ENCODE measurements at regions not wholly inside any gene's neighbourhood (a gene's known extent, or its start where the extent isn't known, plus 50 kb on each side); places are given as distances from the start of the nearest gene placed in this dataset.

- no peak overlapping the region for H2AFZ ChIP-seq (ENCODE audit: low read depth)
- H3K9me3 ChIP-seq = no peaks in the 10 kb centered on the region
- no peak overlapping the region for H3K4me3 ChIP-seq (ENCODE audit: low read depth in 2 of 2, low read length in 1 of 2)
- H3K9ac ChIP-seq = no peak overlapping the region
- no peaks in the 10 kb centered on the region; a peak in 1 of 4 replicates for H3K4me1 ChIP-seq (ENCODE audit: control insufficient read depth in 1 of 2, insufficient read depth in 2 of 2, low read depth in 1 of 2, low read length in 1 of 2)
- ChIA-PET POLR2A (no interaction called here), CTCF (no interaction called here)
- H4K20me1 ChIP-seq (ENCODE audit: insufficient read depth) = no peaks in the 10 kb centered on the region
- no peaks in the 10 kb centered on the region for H3K79me2 ChIP-seq (ENCODE audit: insufficient read depth)
- no peak overlapping the region for H3K4me2 ChIP-seq
- peaks cover 0 to 3% of the 10 kb centered on the region in 2 experiments for H3K36me3 ChIP-seq (replicated peaks in 1 of 2; ENCODE audit: control insufficient read depth in 1 of 2, insufficient read depth in 2 of 2, low read length in 1 of 2)
- H3K9me2 ChIP-seq = no peaks in the 10 kb centered on the region
- H3F3A ChIP-seq (replicated peaks; ENCODE audit: insufficient read depth) = peaks cover 4% of the 10 kb centered on the region
- no peak for TF ChIP-seq IRF3 (IDR thresholded peaks at IDR 0.05; ENCODE audit: low read depth, low read length)
- TF ChIP-seq FOXM1 (IDR thresholded peaks at IDR 0.05; ENCODE audit: low read depth) = no peak
- TF ChIP-seq YY1 (IDR thresholded peaks at IDR 0.05; ENCODE audit: low read depth) = no peak
- TF ChIP-seq CHD2 (IDR thresholded peaks at IDR 0.05; ENCODE audit: low read length, partially characterized antibody) = no peak
- no peak for TF ChIP-seq USF2 (IDR thresholded peaks at IDR 0.05; ENCODE audit: borderline replicate concordance, low read depth, low read length)
- no peak for TF ChIP-seq TAF1 (IDR thresholded peaks at IDR 0.05; ENCODE audit: borderline replicate concordance, low read depth, low read length)
- TF ChIP-seq REST (IDR thresholded peaks at IDR 0.05; ENCODE audit: low read depth, low read length) = no peak
- H3K27ac ChIP-seq (ENCODE audit: low read depth in 2 of 2, low read length in 1 of 2) = no peak overlapping the region
- no peak for DNase-seq
- no peaks in the 10 kb centered on the region for H3K27me3 ChIP-seq (ENCODE audit: insufficient read depth)
Measured at GRCh38 chr1:98304888-98305287, 356.6 kb upstream of the SNX7 start.

GRCh38 chr1:98299861-98300260, 361.7 kb upstream of the SNX7 start:
- Histone ChIP-seq H3K36me3 (replicated peaks in 1 of 2; ENCODE audit: control insufficient read depth in 1 of 2, insufficient read depth in 2 of 2, low read length in 1 of 2) (peaks cover 0 to 2% of the 10 kb centered on the region in 2 experiments), H3K9me2 (no peaks in the 10 kb centered on the region), H3K79me2 (ENCODE audit: insufficient read depth) (no peaks in the 10 kb centered on the region), H3F3A (replicated peaks; ENCODE audit: insufficient read depth) (peaks cover 4% of the 10 kb centered on the region), H3K4me1 (ENCODE audit: control insufficient read depth in 1 of 2, insufficient read depth in 2 of 2, low read depth in 1 of 2, low read length in 1 of 2) (no peaks in the 10 kb centered on the region), H3K27ac (ENCODE audit: low read depth in 2 of 2, low read length in 1 of 2) (no peak overlapping the region), H3K9me3 (no peaks in the 10 kb centered on the region), H2AFZ (ENCODE audit: low read depth) (no peak overlapping the region), H3K27me3 (ENCODE audit: insufficient read depth) (no peaks in the 10 kb centered on the region), H4K20me1 (ENCODE audit: insufficient read depth) (no peaks in the 10 kb centered on the region), H3K9ac (no peak overlapping the region), H3K4me3 (ENCODE audit: low read depth in 2 of 2, low read length in 1 of 2) (no peak overlapping the region), H3K4me2 (no peak overlapping the region)
- no peak for DNase-seq
- CTCF ChIA-PET = no interaction called here
- POLR2A ChIA-PET = no interaction called here
- 87% methylated on average over 3 of the region's 3 CpGs for WGBS (ENCODE audit: low lambda C conversion rate)
- TF ChIP-seq USF1 (IDR thresholded peaks at IDR 0.05; ENCODE audit: borderline replicate concordance, low read depth) = no peak
- TF ChIP-seq MAX (IDR thresholded peaks at IDR 0.05; ENCODE audit: low read depth) = no peak
- TF ChIP-seq FOXJ3 (CRISPR knock-in tag; IDR thresholded peaks at IDR 0.05) = no peak
- TF ChIP-seq IRF3 (IDR thresholded peaks at IDR 0.05; ENCODE audit: low read depth, low read length) = no peak
- TF ChIP-seq RFX5 (IDR thresholded peaks at IDR 0.05; ENCODE audit: low read length) = no peak
- TF ChIP-seq CHD2 (IDR thresholded peaks at IDR 0.05; ENCODE audit: low read length, partially characterized antibody) = no peak
- no peak for TF ChIP-seq MEF2A (IDR thresholded peaks at IDR 0.05; ENCODE audit: borderline replicate concordance, low read depth)
- TF ChIP-seq YY1 (IDR thresholded peaks at IDR 0.05; ENCODE audit: low read depth) = no peak
- no peak for TF ChIP-seq TEAD4 (IDR thresholded peaks at IDR 0.05; ENCODE audit: borderline replicate concordance, insufficient read depth)
- no peak for TF ChIP-seq ZBTB33 (IDR thresholded peaks at IDR 0.05; ENCODE audit: borderline replicate concordance, low read depth)
- no peak for TF ChIP-seq TCF12 (IDR thresholded peaks at IDR 0.05)
- no peak for TF ChIP-seq SMC3 (IDR thresholded peaks at IDR 0.05; ENCODE audit: low read depth, low read length)
